RWPE2 (cell line): ENCODE measurements at regions not wholly inside any gene's neighbourhood (a gene's known extent, or its start where the extent isn't known, plus 50 kb on each side); places are given as distances from the start of the nearest gene placed in this dataset.
"Not testable (repeated sequence)": the region's sequence is repeated elsewhere in the genome, so short reads cannot be mapped to it uniquely, and the experiment has no call there.

ENCODE experiments used
- ATAC-seq: fragments of 200-7000 bp; cut with Tn5 transposase; 3 replicates; pipeline ENCODE4 v1.9.1; 2021; ENCODE audit warnings: low read depth
- DNase-seq: peaks from one replicate; pipeline ENCODE4 v3.0.0-alpha.2; 2020; ENCODE audit warnings: low spot score
- H3K27ac ChIP-seq: fragments of 450-650 bp; 2 replicates; pipeline ENCODE4 v1.5.1; 2017; ENCODE audit warnings: mild to moderate bottlenecking; ENCODE audit not compliant: poor library complexity, severe bottlenecking
- H3K27me3 ChIP-seq: fragments of 250-450 bp; sonication (Bioruptor Pico); 2 replicates; pipeline ENCODE4 v1.5.1; 2021; ENCODE audit warnings: mild to moderate bottlenecking, moderate library complexity; ENCODE audit not compliant: insufficient read depth, poor library complexity, severe bottlenecking
- H3K36me3 ChIP-seq: fragments of 250-450 bp; sonication (Bioruptor Pico); 2 replicates; pipeline ENCODE4 v1.5.1; 2020; ENCODE audit warnings: low read depth, mild to moderate bottlenecking, moderate library complexity
- H3K4me1 ChIP-seq: fragments of 250-450 bp; sonication (Bioruptor Pico); 2 replicates; pipeline ENCODE4 v1.5.1; 2021; ENCODE audit warnings: mild to moderate bottlenecking, moderate library complexity; ENCODE audit not compliant: insufficient read depth, poor library complexity, severe bottlenecking
- H3K4me3 ChIP-seq: fragments of 250-450 bp; sonication (Bioruptor Pico); 2 replicates; pipeline ENCODE4 v1.5.1; 2021; ENCODE audit warnings: mild to moderate bottlenecking, moderate library complexity; ENCODE audit not compliant: severe bottlenecking
- H3K9me3 ChIP-seq: fragments of 250-450 bp; sonication (Bioruptor Pico); 2 replicates; pipeline ENCODE4 v1.5.1; 2021; ENCODE audit warnings: mild to moderate bottlenecking, moderate library complexity; ENCODE audit not compliant: severe bottlenecking
- CTCF ChIP-seq: fragments of 450-650 bp; IDR thresholded peaks from one replicate; pipeline ENCODE4 v1.5.1; 2017; ENCODE audit warnings: mild to moderate bottlenecking, moderate library complexity; ENCODE audit not compliant: poor library complexity, severe bottlenecking

GRCh38 chr16:79388396-79388795 lies 212.1 kb downstream of the MAF start:
- Histone ChIP-seq H3K36me3 (no peaks in the 10 kb centered on the region), H3K4me3 (no peak overlapping the region), H3K9me3 (no peaks in the 10 kb centered on the region), H3K4me1 (no peaks in the 10 kb centered on the region), H3K27ac (no peak overlapping the region), H3K27me3 (peaks cover 20% of the 10 kb centered on the region)
- ATAC-seq (no peak), DNase-seq (no peak)
- TF ChIP-seq CTCF = no peak

- no peak overlapping the region for H3K27ac ChIP-seq
- H3K27me3 ChIP-seq = peaks cover 11% of the 10 kb centered on the region
- H3K4me1 ChIP-seq = no peaks in the 10 kb centered on the region
- ATAC-seq = no peak
- no peak overlapping the region for H3K4me3 ChIP-seq
- no peaks in the 10 kb centered on the region for H3K9me3 ChIP-seq
- no peaks in the 10 kb centered on the region for H3K36me3 ChIP-seq
- TF ChIP-seq CTCF = no peak
- DNase-seq = no peak
Measured at GRCh38 chr16:79386299-79386698, 214.2 kb downstream of the MAF start.

GRCh38 chr16:79381603-79382042 lies 218.9 kb downstream of the MAF start:
- no peaks in the 10 kb centered on the region for H3K4me1 ChIP-seq
- no peaks in the 10 kb centered on the region for H3K36me3 ChIP-seq
- ATAC-seq = no peak
- H3K4me3 ChIP-seq = no peak overlapping the region
- DNase-seq = no peak
- H3K27me3 ChIP-seq = no peaks in the 10 kb centered on the region
- no peak for TF ChIP-seq CTCF
- no peaks in the 10 kb centered on the region for H3K9me3 ChIP-seq
- H3K27ac ChIP-seq = no peak overlapping the region

- no peak overlapping the region for H3K4me3 ChIP-seq
- ATAC-seq (no peak), DNase-seq (no peak)
- H3K36me3 ChIP-seq = no peaks in the 10 kb centered on the region
- no peak for TF ChIP-seq CTCF
- no peaks in the 10 kb centered on the region for H3K4me1 ChIP-seq
- no peaks in the 10 kb centered on the region for H3K9me3 ChIP-seq
- H3K27ac ChIP-seq = no peak overlapping the region
- no peaks in the 10 kb centered on the region for H3K27me3 ChIP-seq
Measured at GRCh38 chr16:79380995-79381602, 219.4 kb downstream of the MAF start.

- no peaks in the 10 kb centered on the region for H3K9me3 ChIP-seq
- H3K4me1 ChIP-seq = no peaks in the 10 kb centered on the region
- DNase-seq (no peak), ATAC-seq (no peak)
- no peak overlapping the region for H3K27ac ChIP-seq
- no peak overlapping the region for H3K4me3 ChIP-seq
- H3K36me3 ChIP-seq = no peaks in the 10 kb centered on the region
- TF ChIP-seq CTCF = no peak
- H3K27me3 ChIP-seq = no peaks in the 10 kb centered on the region
Measured at GRCh38 chr16:79379095-79379494, 221.4 kb downstream of the MAF start.

GRCh38 chr16:79377082-79377481 lies 223.5 kb downstream of the MAF start:
- not testable (repeated sequence) for ATAC-seq

More at GRCh38 chr16:79377082-79377481, 223.5 kb downstream of the MAF start:
- H3K36me3 ChIP-seq, H3K9me3 ChIP-seq, DNase-seq, H3K27me3 ChIP-seq, H3K4me1 ChIP-seq, H3K27ac ChIP-seq, H3K4me3 ChIP-seq: not testable (repeated sequence)
